GM21390 (cell line): ENCODE measurements at regions not wholly inside any gene's neighbourhood (a gene's known extent, or its start where the extent isn't known, plus 50 kb on each side); places are given as distances from the start of the nearest gene placed in this dataset.
"Not testable (repeated sequence)": the region's sequence is repeated elsewhere in the genome, so short reads cannot be mapped to it uniquely, and the experiment has no call there.

ENCODE experiments used
- ATAC-seq: cut with Tn5 transposase; IDR thresholded peaks from one replicate; pipeline ENCODE4 v1.9.1; 2021; ENCODE audit not compliant: unreplicated experiment

GRCh38 chr9:66764799-66765493 lies 135.6 kb upstream of the ZNF658 start:
- ATAC-seq, result peak; percentile 99

GRCh38 chr9:66765531-66765930 lies 135.0 kb upstream of the ZNF658 start:
- not testable (repeated sequence) for ATAC-seq

DNA sequence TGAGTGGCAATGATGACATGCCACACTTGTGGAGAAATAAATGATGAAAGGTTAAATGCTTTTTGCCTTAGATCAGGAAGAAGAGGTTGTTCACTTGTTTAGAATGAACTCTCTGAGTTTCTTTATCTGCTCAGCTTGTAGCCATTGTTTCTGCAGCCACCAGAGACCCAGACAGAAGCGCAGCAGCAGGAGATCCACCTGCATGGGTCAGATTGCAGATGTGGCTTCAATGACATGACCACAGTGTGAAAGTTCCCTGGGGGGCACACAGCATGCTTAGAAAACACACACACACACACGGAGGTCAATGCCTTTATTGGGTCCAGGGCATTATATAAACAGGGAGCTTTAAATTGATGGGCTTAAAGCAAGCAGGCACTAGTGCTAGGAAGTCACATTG lies 129.0 kb upstream of the ZNF658 start:
- not testable (repeated sequence) for ATAC-seq

DNA sequence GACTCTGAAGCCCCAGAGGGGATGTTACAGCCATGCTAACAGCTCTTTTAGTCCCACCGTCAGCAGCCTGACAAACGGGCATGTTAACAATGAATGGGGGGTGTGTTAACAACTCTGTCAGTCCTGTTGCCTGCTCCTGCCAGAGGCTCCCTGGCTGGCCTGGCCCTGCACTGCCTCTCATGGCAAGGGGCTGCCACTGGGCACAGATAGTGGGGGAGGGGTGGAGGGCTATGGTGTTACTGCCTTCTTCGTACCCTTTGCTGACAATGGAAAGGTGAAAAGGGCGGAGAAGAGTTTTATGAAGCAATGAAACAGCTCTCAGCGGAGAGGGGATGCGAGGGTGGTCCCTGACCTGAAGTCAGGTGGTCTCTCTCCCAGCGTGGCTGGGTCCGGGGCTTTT lies 125.9 kb upstream of the ZNF658 start:
- ATAC-seq, result not testable (repeated sequence)

GRCh38 chr9:66779944-66780661 lies 120.4 kb upstream of the ZNF658 start:
- not testable (repeated sequence) for ATAC-seq

- not testable (repeated sequence) for ATAC-seq
Measured at GRCh38 chr9:66781240-66781639, 119.3 kb upstream of the ZNF658 start.

GRCh38 chr9:66782010-66782409 lies 118.5 kb upstream of the ZNF658 start:
- ATAC-seq, result not testable (repeated sequence)

GRCh38 chr9:66785603-66786002 lies 114.9 kb upstream of the ZNF658 start:
- ATAC-seq, result not testable (repeated sequence)

- ATAC-seq, result not testable (repeated sequence)
Measured at GRCh38 chr9:66791092-66791750, 109.3 kb upstream of the ZNF658 start.

- ATAC-seq, result not testable (repeated sequence)
Measured at GRCh38 chr9:66794769-66795168, 105.8 kb upstream of the ZNF658 start.

- ATAC-seq, result not testable (repeated sequence)
Measured at GRCh38 chr9:66795723-66796503, 104.6 kb upstream of the ZNF658 start.

- not testable (repeated sequence) for ATAC-seq
Measured at GRCh38 chr9:66797905-66798616, 102.5 kb upstream of the ZNF658 start.

- not testable (repeated sequence) for ATAC-seq
Measured at GRCh38 chr9:66803619-66804018, 96.9 kb upstream of the ZNF658 start.

DNA sequence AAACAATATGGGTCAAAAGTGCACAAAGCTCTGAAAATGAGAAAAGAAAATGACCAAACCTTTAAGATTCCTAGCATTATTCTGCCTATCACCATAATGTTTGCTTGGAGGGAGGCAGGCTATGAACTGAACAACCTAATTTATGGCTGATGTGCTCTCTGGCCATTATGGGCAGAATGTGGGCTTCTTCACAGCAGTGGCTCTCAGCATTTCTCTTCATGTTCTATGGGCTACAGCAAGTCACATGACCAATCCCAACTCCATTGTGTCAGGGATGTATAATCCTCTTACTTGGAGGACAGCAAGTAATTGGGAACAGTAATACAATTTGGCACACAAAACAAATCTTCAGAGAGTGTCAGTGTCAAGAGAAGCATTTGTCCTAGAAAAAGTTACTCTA lies 90.3 kb upstream of the ZNF658 start:
- ATAC-seq, result not testable (repeated sequence)

GRCh38 chr9:66812367-66812766 lies 88.2 kb upstream of the ZNF658 start:
- not testable (repeated sequence) for ATAC-seq

GRCh38 chr9:66812967-66813366 lies 87.6 kb upstream of the ZNF658 start:
- not testable (repeated sequence) for ATAC-seq

DNA sequence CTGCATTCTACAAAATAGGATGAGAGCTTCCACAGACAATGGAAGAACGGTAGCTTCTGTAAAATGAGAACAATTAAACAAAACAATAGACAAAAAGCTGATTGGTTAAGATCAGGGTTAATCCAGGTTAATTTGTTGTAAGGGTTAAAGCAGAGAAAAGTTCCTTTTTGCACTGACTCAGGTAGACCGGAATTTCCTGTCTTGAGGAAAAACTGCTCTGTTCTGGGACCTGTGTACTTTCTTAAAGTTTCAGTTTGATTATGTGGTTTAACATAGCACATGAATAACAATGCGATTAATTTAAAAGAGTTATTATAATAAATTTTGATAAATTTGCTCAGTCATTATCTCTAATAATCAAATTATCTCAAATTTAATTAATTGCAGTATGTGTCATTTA lies 86.5 kb upstream of the ZNF658 start:
- ATAC-seq, result not testable (repeated sequence)

DNA sequence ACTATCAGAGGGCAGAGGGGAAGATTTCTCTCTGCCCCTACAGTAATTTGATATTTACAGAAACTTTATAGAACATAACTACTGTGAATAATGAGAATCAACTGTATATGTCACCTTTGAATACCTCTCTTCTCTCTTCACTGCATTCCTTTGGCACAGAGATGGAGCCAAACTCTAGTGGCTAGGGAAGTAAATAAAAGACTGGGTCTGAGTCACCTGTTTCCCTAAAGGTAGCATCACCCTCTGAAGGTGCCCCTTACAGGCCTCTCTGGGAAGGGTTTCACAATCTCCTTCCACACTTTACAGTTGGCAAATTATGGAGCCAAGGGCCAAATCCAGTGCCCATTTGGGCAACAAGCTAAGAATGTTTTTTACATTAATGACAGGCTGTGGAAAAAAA lies 81.0 kb upstream of the ZNF658 start:
- ATAC-seq, result not testable (repeated sequence)

GRCh38 chr9:66820014-66820660 lies 80.4 kb upstream of the ZNF658 start:
- not testable (repeated sequence) for ATAC-seq

- not testable (repeated sequence) for ATAC-seq
Measured at GRCh38 chr9:66824169-66824568, 76.4 kb upstream of the ZNF658 start.
